HG02970 (cell line): ENCODE measurements at regions not wholly inside any gene's neighbourhood (a gene's known extent, or its start where the extent isn't known, plus 50 kb on each side); places are given as distances from the start of the nearest gene placed in this dataset.
"Not testable (repeated sequence)": the region's sequence is repeated elsewhere in the genome, so short reads cannot be mapped to it uniquely, and the experiment has no call there.

Experiments used
- ATAC-seq: cut with Tn5 transposase; IDR thresholded peaks from one replicate; pipeline ENCODE4 v1.9.1; 2021; ENCODE audit warnings: mild to moderate bottlenecking, moderate library complexity, moderate number of reproducible peaks; ENCODE audit not compliant: unreplicated experiment, low FRiP score

DNA sequence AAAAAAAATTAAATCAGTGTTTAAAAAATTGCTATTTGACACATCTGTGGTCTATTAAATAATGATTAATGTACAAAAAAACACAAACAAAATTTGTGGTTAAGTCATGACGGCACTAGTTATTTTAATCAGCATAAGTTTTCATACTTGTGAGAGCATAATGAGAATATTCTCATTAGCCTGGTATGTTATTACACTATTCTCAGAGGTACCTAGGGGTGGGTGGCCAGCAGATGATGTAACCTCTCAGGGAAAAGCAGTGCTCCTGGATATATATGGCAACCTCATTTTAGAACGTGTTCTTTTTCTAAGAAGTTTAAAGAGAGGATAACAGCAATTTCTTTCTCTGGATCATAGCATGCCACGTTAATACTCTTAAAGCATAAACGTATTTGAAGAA lies 109.2 kb downstream of the GJA1 start:
- no peak for ATAC-seq

DNA sequence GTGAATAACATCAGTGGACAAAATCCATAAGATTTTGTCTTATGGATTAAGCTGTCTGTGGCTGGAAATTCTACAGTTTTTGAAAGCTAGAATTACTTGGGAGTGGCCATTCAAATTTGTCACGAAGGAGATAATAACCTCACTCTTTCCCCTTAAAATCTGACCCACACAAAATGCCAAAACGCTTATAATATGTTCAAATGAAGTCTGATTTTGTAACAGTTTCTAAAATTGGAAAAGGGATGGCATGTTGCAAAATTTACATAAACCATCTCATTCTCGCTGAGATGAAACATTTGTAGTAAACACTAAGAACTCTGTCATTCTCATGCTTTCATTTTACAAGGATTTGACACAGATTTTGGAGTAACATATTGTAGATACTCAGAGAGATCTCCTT lies 112.7 kb downstream of the GJA1 start:
- no peak for ATAC-seq

DNA sequence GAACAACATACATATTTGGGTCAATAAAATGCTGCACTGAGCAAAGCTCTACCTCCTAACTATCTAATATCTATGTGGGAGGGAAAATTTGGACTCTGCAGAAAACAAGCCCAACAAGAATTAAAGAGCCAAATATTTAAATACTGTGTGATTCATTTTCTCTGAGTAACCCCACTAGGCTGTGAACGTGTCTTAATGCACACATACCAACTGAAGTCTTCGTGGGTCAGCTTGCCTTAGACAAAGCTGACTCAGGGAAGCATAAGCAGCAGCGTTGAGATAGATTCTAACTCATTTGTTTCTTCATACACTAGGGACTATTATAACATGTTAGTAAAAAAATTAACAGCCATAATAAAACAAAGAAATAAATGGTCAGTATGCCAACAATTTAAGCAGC lies 114.3 kb downstream of the GJA1 start:
- ATAC-seq: no peak

DNA sequence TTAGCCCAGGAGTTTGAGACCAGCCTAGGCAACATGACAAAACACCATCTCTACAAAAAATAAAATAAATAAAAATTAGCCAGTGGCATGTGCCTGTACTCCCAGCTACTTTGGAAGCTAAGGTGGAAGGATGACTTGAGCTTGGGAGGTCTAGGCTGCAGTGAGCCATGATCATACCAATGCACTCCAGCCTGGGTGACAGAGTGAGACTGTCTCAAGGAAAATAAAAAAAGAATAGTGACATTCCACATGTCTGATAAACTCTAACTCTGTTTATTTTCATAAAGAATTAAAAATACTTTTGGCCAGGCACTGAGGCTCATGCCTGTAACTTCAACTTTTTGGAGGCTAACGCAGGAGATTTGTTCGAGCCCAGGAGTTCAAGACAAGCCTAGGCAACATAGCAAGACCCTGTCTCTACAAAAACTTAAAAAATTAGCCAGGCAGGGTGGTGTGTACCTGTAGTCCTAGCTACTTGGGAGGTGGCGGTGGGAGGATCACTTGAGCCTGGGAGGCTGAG lies 115.1 kb downstream of the GJA1 start:
- ATAC-seq: no peak

DNA sequence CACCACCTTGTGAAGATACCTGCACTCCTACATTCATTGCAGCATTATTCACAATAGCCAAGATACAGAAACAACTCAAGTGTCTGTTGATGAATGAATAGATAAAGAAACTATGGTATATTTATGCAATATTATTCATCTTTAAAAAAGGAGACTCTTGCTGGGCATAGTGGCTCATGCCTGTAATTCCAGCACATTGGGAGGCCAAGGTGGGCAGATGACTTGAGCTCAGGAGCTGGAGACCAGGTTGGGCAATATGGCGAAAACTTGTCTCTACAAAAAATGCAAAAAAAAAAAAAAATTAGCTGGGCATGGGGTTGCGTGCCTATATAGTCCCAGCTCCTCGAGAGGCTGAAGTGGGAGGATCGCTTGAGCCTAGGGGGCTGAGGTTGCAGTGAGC lies 119.8 kb downstream of the GJA1 start:
- ATAC-seq: no peak

DNA sequence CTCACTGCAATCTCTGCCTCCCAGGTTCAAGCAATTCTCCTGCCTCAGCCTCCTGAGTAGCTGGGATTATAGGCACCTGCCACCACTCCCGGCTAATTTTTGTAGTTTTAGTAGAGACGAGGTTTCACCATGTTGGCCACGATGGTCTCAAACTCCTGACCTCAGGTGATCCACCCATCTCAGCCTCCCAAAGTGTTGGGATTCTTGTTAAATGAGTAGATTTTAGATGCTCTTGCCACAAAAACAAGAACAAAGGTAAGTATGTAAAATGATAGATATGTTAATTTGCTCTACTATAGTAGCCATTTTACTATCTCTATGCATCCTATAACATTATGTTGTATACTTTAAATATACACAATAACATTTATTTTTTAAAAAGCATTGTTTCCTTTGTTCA lies 120.7 kb downstream of the GJA1 start:
- not testable (repeated sequence) for ATAC-seq

DNA sequence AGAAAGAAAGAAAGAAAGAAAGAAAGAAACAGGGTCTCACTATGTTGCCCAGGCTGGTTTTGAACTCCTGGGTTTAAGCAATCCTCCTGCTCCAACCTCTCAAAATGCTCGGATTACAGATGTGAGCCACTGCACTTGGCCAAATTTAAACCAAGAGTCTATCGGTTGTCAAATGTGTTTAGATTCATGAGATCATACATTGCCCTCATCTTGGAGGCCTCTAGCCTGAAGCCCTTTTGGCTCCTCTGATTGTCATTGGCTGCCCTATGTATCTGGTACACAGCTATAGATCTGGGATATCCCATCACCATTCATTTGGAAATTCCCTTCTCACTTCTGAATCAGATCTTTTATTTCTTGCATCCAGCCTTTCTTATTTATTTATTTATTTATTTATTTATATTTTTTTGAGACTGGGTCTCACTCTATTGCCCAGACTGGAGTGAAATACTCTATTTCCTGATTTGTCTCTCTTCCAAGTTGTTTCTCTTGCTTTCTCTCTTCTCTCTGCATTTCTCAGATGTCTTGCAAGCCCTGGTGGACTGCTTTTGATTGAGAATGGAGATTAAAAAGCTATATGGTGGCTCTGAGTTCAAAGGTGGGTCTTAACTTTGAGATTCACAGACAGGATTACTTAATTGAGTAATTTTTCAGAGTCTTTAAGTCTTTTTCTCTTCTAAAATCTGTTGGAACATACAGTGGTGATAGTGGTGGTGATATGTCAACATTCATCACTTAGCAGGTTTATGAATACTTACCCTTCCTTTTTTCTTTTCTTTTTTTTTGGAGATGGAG lies 121.9 kb downstream of the GJA1 start:
- ATAC-seq: no peak

DNA sequence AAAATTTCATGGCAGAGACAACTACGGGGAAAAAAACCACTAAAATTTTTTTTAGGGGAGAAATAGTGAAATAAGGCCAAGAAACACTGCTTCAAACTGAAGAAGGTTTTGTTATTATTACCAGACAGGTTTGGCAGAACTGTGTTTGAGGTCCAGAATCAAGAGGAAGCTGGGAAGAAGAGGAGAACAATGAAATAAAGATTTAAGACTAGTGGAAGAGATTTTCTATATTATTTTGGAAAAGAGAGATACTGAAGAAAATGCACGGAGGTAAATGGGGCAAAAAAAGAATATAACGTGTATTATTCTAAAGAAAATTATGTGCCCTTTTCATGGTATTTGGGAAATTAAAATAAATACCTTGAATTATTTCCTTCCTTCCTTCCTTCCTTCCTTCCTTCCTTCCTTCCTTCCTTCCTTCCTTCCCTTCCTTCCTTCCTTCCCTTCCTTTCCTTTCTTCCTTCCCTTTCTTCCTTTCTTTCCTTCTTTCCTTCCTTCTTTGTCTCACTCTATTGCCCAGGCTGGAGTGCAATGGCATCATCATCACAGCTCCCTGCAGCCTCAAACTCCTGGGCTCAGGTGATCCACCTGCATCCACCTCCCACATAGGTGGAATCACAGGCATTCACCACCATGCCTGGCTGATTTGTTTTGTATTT lies 124.3 kb downstream of the GJA1 start:
- ATAC-seq: no peak

DNA sequence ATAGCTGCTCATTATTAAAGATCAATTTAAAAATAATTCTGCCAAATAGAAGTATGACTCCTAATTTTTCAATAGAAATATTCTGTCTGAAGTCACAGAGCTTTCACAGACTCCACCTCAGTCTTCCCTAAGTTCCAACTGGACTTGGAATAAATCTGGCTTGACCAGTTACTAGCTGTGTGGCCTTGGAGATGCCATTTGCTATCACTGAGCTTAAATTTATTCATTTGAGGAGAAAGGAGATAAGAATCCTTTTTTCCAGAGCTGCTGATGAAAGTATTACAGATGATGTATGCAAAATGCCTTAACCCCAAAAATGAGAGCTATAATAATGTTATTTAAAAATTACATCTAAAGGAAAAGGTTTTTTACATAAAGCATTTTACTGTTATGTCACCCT lies 125.0 kb downstream of the GJA1 start:
- ATAC-seq: no peak

DNA sequence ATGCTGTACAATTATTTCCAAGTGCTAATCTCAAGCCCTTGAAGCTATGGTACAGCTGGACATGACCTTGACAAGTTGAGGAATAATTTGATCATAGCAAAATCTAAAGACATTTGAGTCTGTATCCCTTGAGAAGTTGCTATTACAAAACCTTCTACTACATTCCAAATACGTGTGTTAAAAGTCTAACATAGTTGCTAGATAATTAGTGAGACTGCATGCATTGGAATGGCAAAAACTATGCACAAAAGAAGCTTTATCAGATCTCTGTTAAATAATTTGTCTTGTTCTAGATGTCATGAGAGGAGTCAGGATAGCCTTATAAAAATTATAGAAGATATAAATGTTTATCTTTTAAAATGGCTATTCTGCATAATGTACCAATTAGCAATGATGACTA lies 127.8 kb downstream of the GJA1 start:
- no peak for ATAC-seq

DNA sequence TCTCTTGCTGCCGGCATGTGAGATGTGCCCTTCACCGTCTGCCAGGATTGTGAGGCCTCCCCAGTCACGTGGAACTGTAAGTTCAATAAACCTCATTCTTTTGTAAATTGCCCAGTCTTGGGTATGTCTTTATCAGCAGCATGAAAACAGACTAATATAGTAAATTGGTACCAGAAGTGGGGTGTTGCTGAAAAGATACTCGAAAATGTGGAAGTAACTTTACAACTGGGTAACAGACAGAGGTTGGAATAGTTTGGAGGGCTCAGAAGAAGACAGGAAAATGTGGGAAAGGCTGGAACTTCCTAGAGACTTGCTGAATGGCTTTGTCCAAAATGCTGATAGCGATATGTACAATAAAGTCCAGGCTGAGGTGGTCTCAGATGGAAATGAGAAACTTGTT lies 129.1 kb downstream of the GJA1 start:
- ATAC-seq: not testable (repeated sequence)

DNA sequence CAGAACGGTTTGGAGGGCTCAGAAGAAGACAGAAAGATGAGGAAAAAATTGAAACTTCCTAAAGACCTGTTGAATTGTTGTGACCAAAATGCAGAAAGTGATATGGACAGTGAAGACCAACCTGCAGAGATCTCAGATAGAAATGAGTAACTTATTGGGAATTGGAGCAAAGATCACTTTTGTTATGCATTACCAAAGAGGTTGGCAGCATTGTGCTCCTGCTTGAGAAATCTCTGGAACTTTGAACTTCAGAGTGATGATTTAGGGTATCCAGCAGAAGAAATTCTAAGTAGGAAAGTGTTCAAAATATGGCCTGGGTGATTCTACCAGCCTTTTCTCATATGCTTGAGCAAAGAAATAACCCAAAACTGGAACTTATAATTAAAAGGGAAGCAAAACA lies 136.0 kb downstream of the GJA1 start:
- ATAC-seq: no peak

DNA sequence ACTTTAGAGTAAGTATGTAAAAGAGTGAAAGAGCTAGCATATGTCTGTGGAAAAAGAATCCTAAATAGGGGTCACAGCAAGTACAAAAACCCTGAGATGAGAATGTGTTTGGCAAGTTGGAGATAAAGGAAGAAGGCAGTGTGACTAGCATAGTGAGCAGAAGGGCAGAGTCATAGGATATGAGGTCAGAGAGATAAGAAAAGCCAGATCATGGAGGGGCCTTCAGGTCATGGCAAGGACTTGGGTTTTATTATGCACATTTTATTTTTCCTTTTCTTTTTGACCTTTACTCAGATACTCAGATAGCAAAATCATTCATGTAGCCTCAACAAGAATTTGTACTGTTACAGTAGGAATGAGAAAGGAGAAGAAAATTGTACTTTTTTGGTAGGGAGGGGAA lies 138.0 kb downstream of the GJA1 start:
- ATAC-seq: no peak

DNA sequence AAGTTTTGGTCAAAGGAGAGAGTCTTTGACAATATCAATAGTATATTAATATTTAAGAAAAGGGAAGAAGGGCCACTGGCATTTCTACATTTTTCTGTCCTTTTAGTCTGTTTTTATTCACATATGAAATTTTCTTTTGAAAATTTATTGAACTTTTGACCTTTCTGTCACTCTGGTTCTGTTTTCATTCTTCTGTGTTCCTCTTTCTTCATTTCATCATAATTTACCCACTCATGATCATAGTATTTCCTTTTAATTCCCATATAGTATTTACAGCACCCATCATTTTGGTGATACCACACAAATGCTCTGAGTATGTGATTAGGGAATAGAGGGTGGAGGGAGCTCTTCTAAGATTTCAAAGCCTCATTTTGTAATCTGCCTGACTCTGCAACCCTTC lies 142.8 kb downstream of the GJA1 start:
- ATAC-seq: no peak

DNA sequence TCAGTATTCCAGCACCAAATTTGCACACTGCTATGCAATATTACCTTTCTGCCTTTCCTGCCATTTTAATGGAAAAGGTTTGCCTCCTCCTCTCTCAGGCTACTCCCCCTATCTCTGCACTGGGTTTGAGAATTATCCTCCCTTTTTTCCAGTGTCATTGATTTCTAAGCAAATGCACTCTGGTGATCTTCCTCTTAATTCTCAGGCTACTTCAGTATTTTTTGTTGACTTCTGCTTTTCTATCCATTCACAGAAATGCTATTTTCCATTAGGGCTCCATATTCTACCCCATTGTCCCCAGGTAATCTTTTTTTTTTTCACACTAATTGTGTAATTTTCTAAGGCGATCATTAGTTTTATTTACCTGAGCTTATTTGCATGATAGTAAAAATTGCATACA lies 144.0 kb downstream of the GJA1 start:
- no peak for ATAC-seq

DNA sequence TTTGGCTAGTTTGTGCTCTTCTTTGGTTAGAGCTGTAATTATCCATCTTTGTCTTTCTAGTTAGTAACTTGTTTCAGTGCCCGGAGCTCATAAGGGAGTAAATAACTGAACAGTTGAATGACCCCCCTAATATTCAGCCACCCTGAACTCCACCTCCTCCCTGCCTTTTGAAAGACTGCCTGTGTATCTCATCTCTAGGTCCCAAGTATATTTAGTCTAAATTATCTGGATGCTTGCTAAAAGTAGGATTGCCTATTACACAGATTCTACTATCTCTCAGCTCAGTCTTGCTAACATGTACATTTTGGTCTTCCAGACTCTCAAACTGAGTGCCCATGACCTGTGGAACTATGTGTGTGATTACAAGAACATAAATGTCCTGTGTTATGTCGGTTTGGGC lies 145.9 kb downstream of the GJA1 start:
- no peak for ATAC-seq

DNA sequence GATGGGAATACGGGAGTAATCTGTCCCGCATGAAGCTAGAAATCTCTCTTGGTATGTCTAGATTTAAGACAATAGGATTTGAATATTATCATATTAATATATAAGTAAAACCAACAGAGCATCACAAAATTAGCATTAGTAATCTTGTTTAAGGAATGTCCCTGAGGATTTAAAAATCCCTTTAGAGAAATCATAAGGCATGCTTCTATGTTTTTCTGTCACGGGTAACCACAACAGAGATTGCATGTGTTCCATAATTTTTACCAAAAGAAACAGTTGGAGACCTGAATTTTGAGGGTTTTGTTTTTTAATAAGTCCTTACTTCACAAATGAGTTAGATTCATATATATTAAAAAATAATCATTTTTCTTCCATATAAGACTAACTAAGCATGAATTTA lies 146.8 kb downstream of the GJA1 start:
- ATAC-seq: no peak

DNA sequence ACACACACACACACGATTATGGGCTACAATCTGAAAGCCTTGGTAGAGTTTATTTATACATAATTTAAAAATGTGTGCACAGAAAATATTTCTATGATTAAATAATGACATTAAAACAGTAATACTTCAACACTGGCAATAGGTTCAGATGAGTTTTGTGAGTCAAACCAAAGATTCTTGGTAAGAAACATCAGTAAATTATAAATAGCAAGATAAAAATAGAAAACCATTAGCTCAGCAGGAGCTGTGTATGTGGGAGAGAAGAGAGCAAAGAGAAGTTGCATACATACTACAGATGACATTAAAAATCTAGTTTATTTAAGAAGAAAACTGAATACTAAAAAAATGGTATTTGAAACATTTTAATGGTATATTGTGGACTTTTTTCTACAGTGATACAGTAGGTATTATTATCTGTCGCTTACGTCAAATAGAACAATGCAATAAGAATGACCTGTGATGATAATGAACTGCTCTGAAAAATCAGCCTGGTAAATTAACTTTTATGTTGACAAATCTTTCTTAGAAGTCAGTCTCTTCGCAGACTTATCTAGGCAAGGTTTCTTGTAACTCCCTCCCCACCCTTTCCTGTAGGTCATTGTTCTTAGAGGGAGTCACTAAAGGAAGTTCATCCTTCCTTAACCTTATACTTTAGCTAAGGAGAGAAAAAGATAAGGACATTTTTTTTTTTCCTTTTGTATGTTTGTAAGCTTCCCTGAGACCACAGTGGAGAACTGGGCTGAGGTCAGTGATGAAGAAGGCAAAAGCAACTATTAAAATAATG lies 149.3 kb downstream of the GJA1 start:
- ATAC-seq: no peak

DNA sequence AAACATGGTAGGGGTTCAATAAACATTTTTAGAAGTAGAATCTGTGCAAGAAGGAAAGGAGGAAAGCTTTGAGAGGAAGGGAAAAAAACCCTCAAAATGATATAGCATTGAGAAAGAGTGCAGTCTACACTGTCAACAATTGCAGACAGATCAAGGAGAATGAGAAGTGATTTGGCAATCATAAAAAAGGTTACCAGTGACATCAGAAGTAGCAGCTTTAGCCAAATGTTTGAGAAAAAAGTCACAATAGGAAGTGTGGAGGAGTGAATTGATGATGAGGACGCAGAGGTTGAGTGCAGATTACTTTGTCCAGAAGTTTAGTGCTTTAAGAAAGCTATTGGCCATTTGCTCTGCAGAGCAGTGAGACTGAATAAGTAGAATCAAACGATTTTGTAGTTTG lies 155.0 kb downstream of the GJA1 start:
- no peak for ATAC-seq

DNA sequence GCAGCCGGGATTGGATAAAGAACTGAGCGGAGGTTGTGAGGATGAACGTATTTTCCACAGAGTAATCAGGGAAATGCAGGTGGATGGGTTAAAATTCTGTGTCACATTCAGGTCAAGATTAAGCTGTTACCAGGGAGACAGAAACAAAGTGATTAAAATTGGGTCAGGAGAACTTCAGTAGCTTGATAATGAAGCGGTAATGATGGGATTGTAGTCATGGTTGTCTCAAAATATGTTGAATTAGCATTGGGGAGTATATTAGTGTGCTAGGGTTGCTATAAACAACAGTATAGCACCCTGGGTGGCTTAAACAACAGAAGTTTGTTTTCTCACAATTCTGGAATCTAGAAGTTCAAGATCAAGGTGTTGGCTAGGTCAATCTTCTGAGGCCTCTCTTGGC lies 155.5 kb downstream of the GJA1 start:
- ATAC-seq: no peak

DNA sequence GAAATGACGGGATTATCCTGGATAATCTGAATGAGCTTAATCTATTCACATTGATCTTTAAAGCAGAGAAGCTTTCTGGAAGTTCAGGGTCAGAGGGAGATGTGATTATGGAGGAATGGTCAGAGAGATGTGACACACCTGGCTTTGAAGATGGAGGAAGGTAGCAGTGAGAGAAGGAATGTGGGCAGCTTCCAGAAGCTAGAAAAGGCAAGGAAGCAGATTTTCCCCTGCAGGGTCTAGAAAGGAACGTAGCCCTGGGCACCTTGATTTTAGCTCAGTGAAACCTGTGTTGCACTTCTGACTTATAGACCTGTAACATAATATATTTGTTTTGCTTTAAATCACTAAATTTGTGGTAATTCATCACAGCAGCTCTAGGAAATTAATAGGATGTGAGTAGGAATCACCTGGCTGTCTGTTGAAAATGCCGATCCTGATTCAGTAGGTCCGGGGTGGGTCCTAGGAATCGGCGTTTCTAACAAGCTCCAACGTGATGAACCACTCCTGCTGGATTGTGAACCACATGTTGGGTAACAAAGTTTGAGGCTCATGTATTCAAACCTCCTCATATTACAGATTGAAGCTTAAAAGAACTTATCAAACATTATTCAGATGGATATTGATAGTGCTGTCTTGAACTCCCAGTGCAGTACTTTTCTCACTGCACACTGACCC lies 157.0 kb downstream of the GJA1 start:
- ATAC-seq: no peak
